Heart left ventricle (tissue), 13 donors: ENCODE measurements at regions not wholly inside any gene's neighbourhood (a gene's known extent, or its start where the extent isn't known, plus 50 kb on each side); places are given as distances from the start of the nearest gene placed in this dataset.

Experiments used
- POLR2A ChIP-seq, 2 donors: fragments of 450-650 bp; IDR thresholded peaks; one replicate each; pipeline ENCODE4 v1.6.1; 2017; ENCODE audit warnings: antibody characterized with exemption in 2 of 2, mild to moderate bottlenecking in 2 of 2, moderate library complexity in 2 of 2
- TF ChIP-seq, protein P1 (sequence below), 12 donors: fragments of 200-600 bp; sonication (generic) in 4 of 12; IDR thresholded peaks; one replicate each; pipeline versions ENCODE4 v1.5.0 to v1.8.0; 2018 to 2022; ENCODE audit warnings: antibody characterized with exemption in 12 of 12, mild to moderate bottlenecking in 5 of 12
- donor health status: ischemic (EF 13 %, LVEDD 7.1; RV severe dilation, severe dysfunction).
- donor health status: DM: no; HTN: yes; CAD: no.
- donor health status: DM: no; HTN: no; CAD: no.
- donor health status: ischemic (EF 25% LVEDD 6.9; RV normal size, moderate dysfunction).
- donor health status: ischemic (EF 25% LVEDD 5.7; RV mildly dilated, moderate dysfunction).
- donor health status: ischemic (EF 35%, LVEDD 5.7; RV mildly dilated, moderate dysfunction).
- donor health status: nonischemic (EF 11% LVEDD 7.7; RV severe dilation, severe dysfunction).
- donor health status: DM: yes; HTN: yes; CAD: no.
- donor health status: PGD.
- donor health status: ischemic (EF 29% LVEDD 5.4; RV normal size, mild dysfunction).
- donor health status: nonischemic (EF 23%, LVEDD 6.1; RV moderate dilation, normal function).

DNA sequence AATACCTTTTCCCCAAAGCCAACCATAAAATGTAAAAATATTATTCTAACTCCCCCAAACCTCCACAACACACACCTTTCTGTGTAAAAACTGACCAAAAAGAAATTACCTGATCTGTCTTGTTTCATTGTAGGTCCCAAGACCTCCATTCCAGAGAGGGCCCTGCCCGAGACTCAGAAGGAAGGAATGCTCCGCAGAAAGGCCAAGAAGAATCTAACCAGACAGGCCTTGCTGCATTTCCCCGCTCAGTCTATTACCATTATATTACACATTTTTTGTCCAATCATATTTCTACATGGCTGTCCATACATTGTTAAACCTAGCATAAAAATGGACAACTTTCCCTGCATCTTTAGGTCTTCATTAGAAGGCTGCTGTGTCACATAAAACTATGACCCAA, 237.5 kb upstream of the UBASH3B start:
- TF ChIP-seq, protein P1, sequence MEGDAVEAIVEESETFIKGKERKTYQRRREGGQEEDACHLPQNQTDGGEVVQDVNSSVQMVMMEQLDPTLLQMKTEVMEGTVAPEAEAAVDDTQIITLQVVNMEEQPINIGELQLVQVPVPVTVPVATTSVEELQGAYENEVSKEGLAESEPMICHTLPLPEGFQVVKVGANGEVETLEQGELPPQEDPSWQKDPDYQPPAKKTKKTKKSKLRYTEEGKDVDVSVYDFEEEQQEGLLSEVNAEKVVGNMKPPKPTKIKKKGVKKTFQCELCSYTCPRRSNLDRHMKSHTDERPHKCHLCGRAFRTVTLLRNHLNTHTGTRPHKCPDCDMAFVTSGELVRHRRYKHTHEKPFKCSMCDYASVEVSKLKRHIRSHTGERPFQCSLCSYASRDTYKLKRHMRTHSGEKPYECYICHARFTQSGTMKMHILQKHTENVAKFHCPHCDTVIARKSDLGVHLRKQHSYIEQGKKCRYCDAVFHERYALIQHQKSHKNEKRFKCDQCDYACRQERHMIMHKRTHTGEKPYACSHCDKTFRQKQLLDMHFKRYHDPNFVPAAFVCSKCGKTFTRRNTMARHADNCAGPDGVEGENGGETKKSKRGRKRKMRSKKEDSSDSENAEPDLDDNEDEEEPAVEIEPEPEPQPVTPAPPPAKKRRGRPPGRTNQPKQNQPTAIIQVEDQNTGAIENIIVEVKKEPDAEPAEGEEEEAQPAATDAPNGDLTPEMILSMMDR (IDR thresholded peaks at IDR 0.05), result no peak
- no peak for TF ChIP-seq POLR2A (IDR thresholded peaks at IDR 0.05)
